ENCODE measurements at regions not wholly inside any gene's neighbourhood (a gene's known extent, or its start where the extent isn't known, plus 50 kb on each side); places are given as distances from the start of the nearest gene placed in this dataset.

DNA sequence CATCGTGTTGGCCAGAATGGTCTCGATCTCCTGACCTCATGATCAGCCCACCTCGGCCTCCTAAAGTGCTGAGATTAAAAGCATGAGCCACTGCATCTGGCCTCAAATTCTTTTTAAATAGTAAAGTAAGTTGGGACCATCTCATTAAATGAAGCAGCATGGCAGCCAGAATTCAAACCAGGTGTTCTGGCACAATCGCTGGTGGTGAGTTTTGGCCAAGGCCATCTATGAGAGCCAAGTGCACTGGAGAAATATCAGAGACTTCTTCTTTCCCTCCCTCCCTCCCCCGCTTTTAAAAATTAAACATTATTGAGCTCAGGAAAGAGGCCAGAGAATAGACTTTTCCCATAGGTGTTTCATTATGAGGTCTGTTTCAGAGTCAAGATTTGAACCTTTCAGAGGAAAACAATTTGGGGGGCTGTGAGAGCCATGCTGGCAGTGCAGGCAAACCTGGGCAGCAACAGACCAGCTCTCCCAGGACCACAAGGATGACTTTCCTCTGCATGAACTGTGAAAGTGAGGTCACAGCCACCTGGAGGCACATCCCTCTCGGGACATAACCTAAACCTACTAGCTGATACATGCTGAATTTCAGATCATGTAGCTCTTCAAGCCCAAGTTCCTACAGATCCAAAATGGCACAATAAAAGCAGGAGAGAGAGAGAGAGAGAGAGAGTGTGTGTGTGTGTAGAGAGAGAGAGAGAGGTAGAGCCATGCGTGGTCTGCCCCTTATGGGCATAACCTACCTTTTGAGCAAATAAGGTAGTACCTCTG is 94.6 kb upstream of the DMRT1 start:
- peak overlapping the region; percentile 21 for H3K27ac ChIP-seq

DNA sequence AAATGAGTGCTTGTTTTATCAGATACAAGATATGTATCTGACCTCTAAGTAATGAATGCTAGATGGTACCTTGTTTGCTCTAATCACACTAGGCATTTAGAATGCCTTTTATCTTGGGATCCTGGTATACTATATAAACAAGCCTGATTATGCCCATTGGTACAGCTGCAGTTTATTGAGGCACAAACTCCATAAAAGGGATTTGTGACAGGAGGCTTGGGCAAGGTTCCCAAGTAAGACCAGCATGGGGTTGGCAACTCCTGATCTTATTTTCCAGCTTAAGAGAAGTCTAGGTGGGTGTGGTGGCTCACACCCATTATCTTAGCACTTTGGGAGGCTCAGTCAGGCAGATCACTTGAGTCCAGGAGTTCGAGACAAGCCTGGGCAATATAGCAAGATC is 93.9 kb upstream of the DMRT1 start:
- Histone ChIP-seq H3K9me3 (no peaks in the 10 kb centered on the region), H3K4me1 (peaks cover 52% of the 10 kb centered on the region), H3K36me3 (peaks cover 0 to 33% of the 10 kb centered on the region in 2 donors), H3K27me3 (no peaks in the 10 kb centered on the region), H3K4me3 (no peak overlapping the region), H3K27ac (no peak overlapping the region)
- TF ChIP-seq POLR2AphosphoS5 (IDR thresholded peaks at IDR 0.05; ENCODE audit: insufficient read depth in 1 of 2, low read depth in 1 of 2) (no peak), POLR2A (IDR thresholded peaks at IDR 0.05) (no peak)
- TF ChIP-seq, protein P1, sequence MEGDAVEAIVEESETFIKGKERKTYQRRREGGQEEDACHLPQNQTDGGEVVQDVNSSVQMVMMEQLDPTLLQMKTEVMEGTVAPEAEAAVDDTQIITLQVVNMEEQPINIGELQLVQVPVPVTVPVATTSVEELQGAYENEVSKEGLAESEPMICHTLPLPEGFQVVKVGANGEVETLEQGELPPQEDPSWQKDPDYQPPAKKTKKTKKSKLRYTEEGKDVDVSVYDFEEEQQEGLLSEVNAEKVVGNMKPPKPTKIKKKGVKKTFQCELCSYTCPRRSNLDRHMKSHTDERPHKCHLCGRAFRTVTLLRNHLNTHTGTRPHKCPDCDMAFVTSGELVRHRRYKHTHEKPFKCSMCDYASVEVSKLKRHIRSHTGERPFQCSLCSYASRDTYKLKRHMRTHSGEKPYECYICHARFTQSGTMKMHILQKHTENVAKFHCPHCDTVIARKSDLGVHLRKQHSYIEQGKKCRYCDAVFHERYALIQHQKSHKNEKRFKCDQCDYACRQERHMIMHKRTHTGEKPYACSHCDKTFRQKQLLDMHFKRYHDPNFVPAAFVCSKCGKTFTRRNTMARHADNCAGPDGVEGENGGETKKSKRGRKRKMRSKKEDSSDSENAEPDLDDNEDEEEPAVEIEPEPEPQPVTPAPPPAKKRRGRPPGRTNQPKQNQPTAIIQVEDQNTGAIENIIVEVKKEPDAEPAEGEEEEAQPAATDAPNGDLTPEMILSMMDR (IDR thresholded peaks at IDR 0.05), result no peak
- intact Hi-C loops (cut with DNase I), result no loop called here
- DNase-seq (ENCODE audit: extremely low spot score in 2 of 2), result no peak

More for the DNA sequence above, 94.6 kb upstream of the DMRT1 start:
- H3K4me1 ChIP-seq, result peaks cover 45% of the 10 kb centered on the region
- H3K27me3 ChIP-seq, result no peaks in the 10 kb centered on the region
- peaks cover 0 to 41% of the 10 kb centered on the region in 2 donors for H3K36me3 ChIP-seq
- TF ChIP-seq POLR2A (IDR thresholded peaks at IDR 0.05) (no peak), POLR2AphosphoS5 (IDR thresholded peaks at IDR 0.05; ENCODE audit: insufficient read depth in 1 of 2, low read depth in 1 of 2) (no peak)
- TF ChIP-seq, protein P1 (IDR thresholded peaks at IDR 0.05), result no peak
- H3K9me3 ChIP-seq, result no peaks in the 10 kb centered on the region
- DNase-seq (ENCODE audit: extremely low spot score in 2 of 2), result peak; percentile 9 to 47
- H3K4me3 ChIP-seq, result no peak overlapping the region
- intact Hi-C loops (cut with DNase I), result no loop called here

DNA sequence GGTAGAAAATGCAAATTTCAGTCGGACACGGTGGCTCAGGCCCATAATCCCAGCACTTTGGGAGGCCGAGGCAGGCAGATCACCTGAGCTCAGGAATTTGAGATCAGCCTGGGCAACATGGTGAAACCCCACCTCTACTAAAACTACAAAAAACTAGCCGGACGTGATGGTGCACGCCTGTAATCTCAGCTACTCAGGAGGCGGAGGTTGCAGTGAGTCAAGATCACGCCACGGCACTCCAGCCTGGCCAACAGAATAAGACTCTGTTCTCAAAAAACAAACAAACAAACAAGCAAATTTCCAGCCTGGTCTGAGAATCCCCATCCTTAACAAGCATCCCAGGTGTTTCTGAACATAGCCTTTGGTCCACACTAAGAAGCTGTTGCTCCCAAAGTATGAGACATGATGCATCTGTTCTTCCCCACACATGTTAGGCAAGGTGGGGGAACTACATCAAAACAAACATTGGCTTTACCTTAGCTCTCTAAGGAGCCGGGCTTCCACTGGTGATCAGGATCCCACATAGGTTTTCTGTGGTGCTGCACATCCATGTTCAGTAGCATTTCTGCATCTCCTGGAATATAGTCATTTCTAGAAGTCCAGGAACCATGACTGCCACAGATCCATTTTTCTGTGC is 92.5 kb upstream of the DMRT1 start:
- DNase-seq (ENCODE audit: extremely low spot score in 2 of 2), result peak in 1 of 2 donors; percentile 67
- no peak for TF ChIP-seq POLR2A (IDR thresholded peaks at IDR 0.05)
- Histone ChIP-seq H3K4me3 (no peak overlapping the region), H3K36me3 (peaks cover 0 to 20% of the 10 kb centered on the region in 2 donors), H3K9me3 (no peaks in the 10 kb centered on the region), H3K27ac (peak overlapping the region; percentile 16), H3K27me3 (no peaks in the 10 kb centered on the region), H3K4me1 (peaks cover 53% of the 10 kb centered on the region)
- intact Hi-C loops (cut with DNase I), result no loop called here

DNA sequence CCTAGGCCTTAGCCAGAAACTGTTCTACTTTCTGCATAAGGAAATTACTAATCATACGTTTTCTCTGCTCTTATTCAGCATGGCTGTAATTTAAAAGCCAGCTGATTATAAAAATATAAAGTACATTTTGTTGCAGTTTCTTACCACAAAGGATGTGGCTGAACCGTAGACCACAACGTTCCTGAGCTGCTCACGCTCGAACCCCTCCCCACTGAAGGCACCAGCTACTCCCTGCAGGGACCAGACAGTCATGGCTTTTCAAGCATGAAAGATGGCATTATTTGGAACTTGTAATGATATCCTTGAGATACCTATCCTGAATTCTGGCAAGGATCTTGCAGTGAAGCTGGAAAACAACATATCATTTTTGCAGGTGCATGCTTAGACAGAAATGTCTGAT is 91.8 kb upstream of the DMRT1 start:
- DNase-seq (ENCODE audit: extremely low spot score in 2 of 2), result no peak
- Histone ChIP-seq H3K27me3 (no peaks in the 10 kb centered on the region), H3K4me3 (no peak overlapping the region), H3K27ac (peak overlapping the region; percentile 16), H3K4me1 (peaks cover 49% of the 10 kb centered on the region), H3K36me3 (peaks cover 0 to 15% of the 10 kb centered on the region in 2 donors), H3K9me3 (no peaks in the 10 kb centered on the region)
- TF ChIP-seq POLR2AphosphoS5 (IDR thresholded peaks at IDR 0.05; ENCODE audit: insufficient read depth in 1 of 2, low read depth in 1 of 2) (no peak), POLR2A (IDR thresholded peaks at IDR 0.05) (no peak)
- TF ChIP-seq, protein P1 (IDR thresholded peaks at IDR 0.05), result no peak
- intact Hi-C loops (cut with DNase I), result loop anchor here (2.0 kb wide), 1 partner anchor 205 kb away; no protein-coding TSS in a partner anchor

DNA sequence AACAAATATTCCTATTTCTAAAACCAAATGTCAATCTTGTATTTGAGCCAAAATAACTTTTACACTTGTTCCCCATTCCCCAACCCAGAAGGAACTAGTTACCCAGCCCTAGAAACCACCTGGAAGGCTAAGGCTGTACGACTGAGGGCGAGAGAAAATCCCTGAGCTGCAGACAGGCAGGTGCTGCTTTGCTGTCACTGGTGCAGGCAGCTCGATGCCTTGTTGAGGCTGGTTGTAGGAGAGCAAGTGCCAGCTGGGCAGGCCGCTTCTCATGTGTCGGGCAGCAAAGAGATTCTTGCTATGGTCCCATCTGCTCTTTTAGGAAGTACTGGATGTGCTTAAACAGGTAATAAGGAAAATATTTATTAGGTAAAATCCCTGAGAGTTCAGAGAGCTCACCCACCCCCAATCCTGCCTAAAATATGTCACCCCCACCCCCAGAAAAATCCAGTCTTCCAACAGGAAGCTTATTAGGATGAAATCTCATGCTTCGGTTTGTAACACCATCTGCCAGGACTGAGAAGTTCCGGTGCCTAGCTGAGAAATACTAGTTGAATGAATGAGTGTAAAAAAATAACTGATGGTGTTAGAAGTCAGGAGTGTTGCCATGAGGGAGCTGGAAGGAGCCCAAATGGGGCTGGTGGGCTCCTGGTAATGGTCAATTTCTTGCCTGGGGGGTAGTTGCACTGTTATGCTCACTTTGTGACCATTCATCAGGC is 91.1 kb upstream of the DMRT1 start:
- no peaks in the 10 kb centered on the region for H3K27me3 ChIP-seq
- peak overlapping the region; percentile 67 for H3K27ac ChIP-seq
- no peak overlapping the region for H3K4me3 ChIP-seq
- peaks cover 0 to 8% of the 10 kb centered on the region in 2 donors for H3K36me3 ChIP-seq
- no peaks in the 10 kb centered on the region for H3K9me3 ChIP-seq
- peak in 1 of 2 donors; percentile 70 for DNase-seq (ENCODE audit: extremely low spot score in 2 of 2)
- peaks cover 44% of the 10 kb centered on the region for H3K4me1 ChIP-seq
- intact Hi-C loops (cut with DNase I), result loop anchor here (2.0 kb wide), 1 partner anchor 206 kb away; no protein-coding TSS in a partner anchor
- no peak for TF ChIP-seq POLR2A (IDR thresholded peaks at IDR 0.05)
- no peak for TF ChIP-seq POLR2AphosphoS5 (IDR thresholded peaks at IDR 0.05; ENCODE audit: insufficient read depth in 1 of 2, low read depth in 1 of 2)
- TF ChIP-seq, protein P1 (IDR thresholded peaks at IDR 0.05), result no peak
